ENCODE measurements at regions not wholly inside any gene's neighbourhood (a gene's known extent, or its start where the extent isn't known, plus 50 kb on each side); places are given as distances from the start of the nearest gene placed in this dataset.

- intact Hi-C loops (cut with micrococcal nuclease; ENCODE audit: unreplicated experiment) (no loop called here), in situ Hi-C loops (cut with HindIII; ENCODE audit: extremely low pct_ligation_motif_present, low pct_unique_long_range_greater_than_20kb) (no loop called here)
- Histone ChIP-seq H3K9ac (ENCODE audit: insufficient read depth, low read depth, low read length) (no peak overlapping the region), H3K27me3 (ENCODE audit: control insufficient read depth in 1 of 2, insufficient read depth in 2 of 2, low read length in 2 of 2) (peaks cover 4 to 47% of the 10 kb centered on the region in 2 experiments; a peak in 4 of 5 replicates), H3K9me3 (ENCODE audit: low read length) (no peaks in the 10 kb centered on the region), H2AFZ (ENCODE audit: low read length) (no peak overlapping the region), H3K4me1 (ENCODE audit: insufficient read depth, low read length) (no peaks in the 10 kb centered on the region), H3K27ac (ENCODE audit: extremely low read length, insufficient read depth, low read length) (no peak overlapping the region), H3K4me3 (replicated peaks in 1 of 3; ENCODE audit: insufficient read depth in 1 of 3, low read depth in 2 of 3, low read length in 3 of 3) (no peak overlapping the region), H4K20me1 (ENCODE audit: insufficient read depth, low read length) (no peaks in the 10 kb centered on the region), H3K79me2 (ENCODE audit: insufficient read depth, low read length) (no peaks in the 10 kb centered on the region), H3K36me3 (replicated peaks in 1 of 2; ENCODE audit: control insufficient read depth in 1 of 2, insufficient read depth in 2 of 2, low read length in 2 of 2) (no peaks in the 10 kb centered on the region), H3K4me2 (ENCODE audit: low read depth, low read length) (no peak overlapping the region)
- no TSS peak for BruUV-seq (replicated peaks)
- ATAC-seq (no peak), FAIRE-seq (no peak), DNase-seq (ENCODE audit: low spot score) (no peak)
- ChIA-PET POLR2A (no interaction called here), CTCF (ENCODE audit: low intra/inter-chr PET ratio, low total read pairs) (no interaction called here)
- WGBS (ENCODE audit: low lambda C conversion rate), result 33% methylated on average over 8 of the region's 8 CpGs
- TF ChIP-seq ZNF138 (CRISPR knock-in tag; IDR thresholded peaks at IDR 0.05; ENCODE audit: low read depth), result no peak
- TF ChIP-seq ZBTB4 (CRISPR knock-in tag; IDR thresholded peaks at IDR 0.05; ENCODE audit: borderline replicate concordance), result no peak
- TF ChIP-seq, protein P1, sequence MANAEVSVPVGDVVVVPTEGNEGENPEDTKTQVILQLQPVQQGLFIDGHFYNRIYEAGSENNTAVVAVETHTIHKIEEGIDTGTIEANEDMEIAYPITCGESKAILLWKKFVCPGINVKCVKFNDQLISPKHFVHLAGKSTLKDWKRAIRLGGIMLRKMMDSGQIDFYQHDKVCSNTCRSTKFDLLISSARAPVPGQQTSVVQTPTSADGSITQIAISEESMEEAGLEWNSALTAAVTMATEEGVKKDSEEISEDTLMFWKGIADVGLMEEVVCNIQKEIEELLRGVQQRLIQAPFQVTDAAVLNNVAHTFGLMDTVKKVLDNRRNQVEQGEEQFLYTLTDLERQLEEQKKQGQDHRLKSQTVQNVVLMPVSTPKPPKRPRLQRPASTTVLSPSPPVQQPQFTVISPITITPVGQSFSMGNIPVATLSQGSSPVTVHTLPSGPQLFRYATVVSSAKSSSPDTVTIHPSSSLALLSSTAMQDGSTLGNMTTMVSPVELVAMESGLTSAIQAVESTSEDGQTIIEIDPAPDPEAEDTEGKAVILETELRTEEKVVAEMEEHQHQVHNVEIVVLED (CRISPR knock-in tag; IDR thresholded peaks at IDR 0.05; ENCODE audit: borderline replicate concordance), result no peak
- TF ChIP-seq, protein P2, sequence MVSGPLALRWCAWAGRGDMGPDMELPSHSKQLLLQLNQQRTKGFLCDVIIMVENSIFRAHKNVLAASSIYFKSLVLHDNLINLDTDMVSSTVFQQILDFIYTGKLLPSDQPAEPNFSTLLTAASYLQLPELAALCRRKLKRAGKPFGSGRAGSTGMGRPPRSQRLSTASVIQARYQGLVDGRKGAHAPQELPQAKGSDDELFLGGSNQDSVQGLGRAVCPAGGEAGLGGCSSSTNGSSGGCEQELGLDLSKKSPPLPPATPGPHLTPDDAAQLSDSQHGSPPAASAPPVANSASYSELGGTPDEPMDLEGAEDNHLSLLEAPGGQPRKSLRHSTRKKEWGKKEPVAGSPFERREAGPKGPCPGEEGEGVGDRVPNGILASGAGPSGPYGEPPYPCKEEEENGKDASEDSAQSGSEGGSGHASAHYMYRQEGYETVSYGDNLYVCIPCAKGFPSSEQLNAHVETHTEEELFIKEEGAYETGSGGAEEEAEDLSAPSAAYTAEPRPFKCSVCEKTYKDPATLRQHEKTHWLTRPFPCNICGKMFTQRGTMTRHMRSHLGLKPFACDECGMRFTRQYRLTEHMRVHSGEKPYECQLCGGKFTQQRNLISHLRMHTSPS (CRISPR knock-in tag; IDR thresholded peaks at IDR 0.05; ENCODE audit: low read depth), result no peak
- no peak for TF ChIP-seq ZBTB3 (CRISPR knock-in tag; IDR thresholded peaks at IDR 0.05; ENCODE audit: borderline replicate concordance, low read depth)
- TF ChIP-seq POLR2G (IDR thresholded peaks at IDR 0.05; ENCODE audit: low read depth, low read length), result no peak
- no peak for TF ChIP-seq EEA1 (CRISPR knock-in tag; IDR thresholded peaks at IDR 0.05; ENCODE audit: borderline replicate concordance)
- no peak for TF ChIP-seq SAFB2 (CRISPR knock-in tag; IDR thresholded peaks at IDR 0.05; ENCODE audit: borderline replicate concordance, low read depth)
- TF ChIP-seq, protein P3, sequence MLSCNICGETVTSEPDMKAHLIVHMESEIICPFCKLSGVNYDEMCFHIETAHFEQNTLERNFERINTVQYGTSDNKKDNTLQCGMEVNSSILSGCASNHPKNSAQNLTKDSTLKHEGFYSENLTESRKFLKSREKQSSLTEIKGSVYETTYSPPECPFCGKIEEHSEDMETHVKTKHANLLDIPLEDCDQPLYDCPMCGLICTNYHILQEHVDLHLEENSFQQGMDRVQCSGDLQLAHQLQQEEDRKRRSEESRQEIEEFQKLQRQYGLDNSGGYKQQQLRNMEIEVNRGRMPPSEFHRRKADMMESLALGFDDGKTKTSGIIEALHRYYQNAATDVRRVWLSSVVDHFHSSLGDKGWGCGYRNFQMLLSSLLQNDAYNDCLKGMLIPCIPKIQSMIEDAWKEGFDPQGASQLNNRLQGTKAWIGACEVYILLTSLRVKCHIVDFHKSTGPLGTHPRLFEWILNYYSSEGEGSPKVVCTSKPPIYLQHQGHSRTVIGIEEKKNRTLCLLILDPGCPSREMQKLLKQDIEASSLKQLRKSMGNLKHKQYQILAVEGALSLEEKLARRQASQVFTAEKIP (CRISPR knock-in tag; IDR thresholded peaks at IDR 0.05; ENCODE audit: borderline replicate concordance), result no peak
- TF ChIP-seq NFAT5 (CRISPR knock-in tag; IDR thresholded peaks at IDR 0.05), result no peak
Observed at GRCh38 chr2:890214-890613, 60.4 kb upstream of the SNTG2 start.
